ENCODE measurements at regions not wholly inside any gene's neighbourhood (a gene's known extent, or its start where the extent isn't known, plus 50 kb on each side); places are given as distances from the start of the nearest gene placed in this dataset.
A peak's percentile ranks its signal among the peaks of the same experiment; 100 is the strongest.

DNA sequence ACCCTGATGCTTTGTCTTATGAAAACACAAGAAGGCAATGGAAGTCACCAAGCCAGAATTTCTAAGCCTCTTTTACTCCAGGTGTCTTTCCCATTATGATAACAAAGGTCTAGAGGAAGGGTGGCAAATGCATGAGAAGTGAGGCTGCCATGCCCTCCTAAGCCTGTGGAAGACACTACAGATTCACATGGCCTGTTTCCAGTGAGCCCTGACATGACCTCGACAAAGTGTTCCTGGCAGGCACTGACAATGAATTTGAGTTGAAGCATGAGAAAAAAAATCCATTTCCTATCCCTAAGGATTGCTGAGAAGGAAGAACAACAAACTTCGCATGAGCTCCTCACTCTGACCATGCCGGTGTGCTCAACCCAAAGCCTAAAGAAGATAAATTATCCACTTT, 268.0 kb downstream of the HTR7 start:
- intact Hi-C loops (cut with DNase I) = loop anchor here in 2 of 10 donors (10.0 kb wide), 2 partner anchors 635 to 795 kb away; no protein-coding TSS in a partner anchor
- H3K36me3 ChIP-seq = no peaks in the 10 kb centered on the region
- no peaks in the 10 kb centered on the region for H3K27me3 ChIP-seq
- no peak overlapping the region for H3K4me3 ChIP-seq
- no peaks in the 10 kb centered on the region for H3K9me3 ChIP-seq
- H3K27ac ChIP-seq = no peak overlapping the region
- ATAC-seq = peak in 1 of 4 donors; percentile 20
- peaks cover 0 to 12% (median 0%) of the 10 kb centered on the region in 12 donors for H3K4me1 ChIP-seq
- TF ChIP-seq CTCF (IDR thresholded peaks at IDR 0.05) (no peak), POLR2A (IDR thresholded peaks at IDR 0.05) (no peak)
- DNase-seq = no peak
- 39 to 47% (median 42%) methylated on average over 3 of the region's 3 CpGs for WGBS, 4 donors

DNA sequence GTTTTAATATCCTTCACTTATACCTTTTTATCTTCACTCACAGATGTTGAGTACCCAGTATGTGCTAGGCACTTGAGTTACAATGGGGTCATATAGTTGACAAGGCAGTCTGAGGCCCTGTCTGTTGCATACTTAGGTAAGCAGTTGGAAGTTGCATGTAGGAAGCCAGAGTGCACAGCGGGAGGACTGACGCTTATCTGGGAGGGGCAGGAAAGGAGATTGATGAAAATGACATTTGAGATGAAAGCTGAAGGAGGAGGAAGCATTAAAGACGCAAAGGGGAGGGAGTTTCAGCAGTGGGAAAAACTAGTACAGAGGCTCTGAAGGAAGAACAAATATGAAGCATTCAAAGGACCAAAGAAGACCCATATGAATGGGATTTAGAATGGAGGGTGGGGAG, 266.2 kb downstream of the HTR7 start:
- ATAC-seq (no peak), DNase-seq (no peak)
- Histone ChIP-seq H3K4me1 (peaks cover 0 to 12% (median 0%) of the 10 kb centered on the region in 12 donors), H3K27ac (no peak overlapping the region), H3K27me3 (no peaks in the 10 kb centered on the region), H3K36me3 (no peaks in the 10 kb centered on the region), H3K9me3 (no peaks in the 10 kb centered on the region), H3K4me3 (no peak overlapping the region)
- WGBS, 4 donors = 42 to 51% (median 47%) methylated on average over 3 of the region's 3 CpGs
- intact Hi-C loops (cut with DNase I) = loop anchor here in 2 of 10 donors (10.0 kb wide), 2 partner anchors 637 to 797 kb away; no protein-coding TSS in a partner anchor
- no peak for TF ChIP-seq CTCF (IDR thresholded peaks at IDR 0.05)
- no peak for TF ChIP-seq POLR2A (IDR thresholded peaks at IDR 0.05)

- DNase-seq = peak in 3 of 5 donors; percentile 20 to 36 (median 27)
- no peaks in the 10 kb centered on the region for H3K36me3 ChIP-seq
- H3K27me3 ChIP-seq = no peaks in the 10 kb centered on the region
- ATAC-seq = peak in 3 of 4 donors; percentile 41 to 60 (median 52)
- H3K4me3 ChIP-seq = no peak overlapping the region
- intact Hi-C loops (cut with DNase I) = loop anchor here in 2 of 10 donors (10.0 kb wide), 2 partner anchors 638 to 798 kb away; no protein-coding TSS in a partner anchor
- WGBS, 4 donors = 22 to 39% (median 28%) methylated on average over 3 of the region's 3 CpGs
- TF ChIP-seq POLR2A (IDR thresholded peaks at IDR 0.05) = no peak
- peak in 8 of 12 donors; percentile 8 to 47 (median 28) for TF ChIP-seq CTCF (IDR thresholded peaks at IDR 0.05)
- H3K4me1 ChIP-seq = peaks cover 0 to 12% (median 0%) of the 10 kb centered on the region in 12 donors
- no peaks in the 10 kb centered on the region for H3K9me3 ChIP-seq
- no peak overlapping the region for H3K27ac ChIP-seq
Measured at GRCh38 chr10:90592638-90593302, 265.1 kb downstream of the HTR7 start.

GRCh38 chr10:90598513-90598912, 259.3 kb downstream of the HTR7 start:
- Histone ChIP-seq H3K27ac (no peak overlapping the region), H3K4me3 (no peak overlapping the region), H3K9me3 (peaks cover 0 to 3% (median 0%) of the 10 kb centered on the region in 12 donors), H3K36me3 (no peaks in the 10 kb centered on the region), H3K27me3 (no peaks in the 10 kb centered on the region), H3K4me1 (peaks cover 0 to 2% (median 0%) of the 10 kb centered on the region in 12 donors)
- no peak for TF ChIP-seq CTCF (IDR thresholded peaks at IDR 0.05)
- no peak for TF ChIP-seq POLR2A (IDR thresholded peaks at IDR 0.05)
- ATAC-seq (no peak), DNase-seq (no peak)
- 63 to 80% (median 71%) methylated on average over 4 of the region's 4 CpGs for WGBS, 4 donors
- intact Hi-C loops (cut with DNase I) = loop anchor here in 2 of 10 donors (10.0 kb wide), 2 partner anchors 644 to 804 kb away; no protein-coding TSS in a partner anchor

All from heart left ventricle (tissue), 16 donors.